ENCODE measurements at regions not wholly inside any gene's neighbourhood (a gene's known extent, or its start where the extent isn't known, plus 50 kb on each side); places are given as distances from the start of the nearest gene placed in this dataset.

- no peak for TF ChIP-seq REST (IDR thresholded peaks at IDR 0.05; ENCODE audit: insufficient replicate concordance, low read depth)
- no peak for TF ChIP-seq CTCF (IDR thresholded peaks at IDR 0.05; ENCODE audit: insufficient read depth, low read length)
- no peak for TF ChIP-seq POLR2AphosphoS5 (IDR thresholded peaks at IDR 0.05; ENCODE audit: low read depth)
Observed at GRCh38 chr1:214946615-214947014, 135.9 kb upstream of the KCNK2 start.

Measured in HL-60 (cell line).